ENCODE measurements at regions not wholly inside any gene's neighbourhood (a gene's known extent, or its start where the extent isn't known, plus 50 kb on each side); places are given as distances from the start of the nearest gene placed in this dataset.

GRCh38 chr21:15472108-15473040 lies 257.4 kb upstream of the USP25 start:
- TF ChIP-seq EZH2 (IDR thresholded peaks at IDR 0.05): no peak
- TF ChIP-seq CTCF (IDR thresholded peaks at IDR 0.05): no peak
- TF ChIP-seq EZH2phosphoT487 (IDR thresholded peaks at IDR 0.05): no peak

All from neural progenitor cell (in vitro differentiated cells).